ENCODE measurements at regions not wholly inside any gene's neighbourhood (a gene's known extent, or its start where the extent isn't known, plus 50 kb on each side); places are given as distances from the start of the nearest gene placed in this dataset.

GRCh38 chr6:139536751-139537617 lies 162.5 kb upstream of the CITED2 start:
- no peaks in the 10 kb centered on the region for H3K36me3 ChIP-seq (ENCODE audit: control insufficient read depth, insufficient read depth, low read length)
- FAIRE-seq (no peak), DNase-seq (ENCODE audit: low read depth) (no peak)
- H3K27me3 ChIP-seq (ENCODE audit: control insufficient read depth, insufficient read depth, low read length), result no peaks in the 10 kb centered on the region
- no peak for TF ChIP-seq CTCF (IDR thresholded peaks at IDR 0.05; ENCODE audit: insufficient read depth, low read length, severe bottlenecking)
- no peak overlapping the region for H3K4me3 ChIP-seq (ENCODE audit: low read depth, low read length)

- no peak for TF ChIP-seq CTCF (IDR thresholded peaks at IDR 0.05; ENCODE audit: insufficient read depth, low read length, severe bottlenecking)
- DNase-seq (ENCODE audit: low read depth), result no peak
- Histone ChIP-seq H3K4me3 (ENCODE audit: low read depth, low read length) (no peak overlapping the region), H3K36me3 (ENCODE audit: control insufficient read depth, insufficient read depth, low read length) (no peaks in the 10 kb centered on the region), H3K27me3 (ENCODE audit: control insufficient read depth, insufficient read depth, low read length) (no peaks in the 10 kb centered on the region)
- FAIRE-seq, result no peak
These were observed 160.1 kb upstream of the CITED2 start for GRCh38 chr6:139534472-139535115.

- Histone ChIP-seq H3K27me3 (ENCODE audit: control insufficient read depth, insufficient read depth, low read length) (no peaks in the 10 kb centered on the region), H3K4me3 (ENCODE audit: low read depth, low read length) (peak overlapping the region; percentile 7), H3K36me3 (ENCODE audit: control insufficient read depth, insufficient read depth, low read length) (no peaks in the 10 kb centered on the region)
- DNase-seq (ENCODE audit: low read depth) (peak; percentile 80), FAIRE-seq (no peak)
- no peak for TF ChIP-seq CTCF (IDR thresholded peaks at IDR 0.05; ENCODE audit: insufficient read depth, low read length, severe bottlenecking)
These were observed 159.4 kb upstream of the CITED2 start for GRCh38 chr6:139533573-139534471.

- no peak for TF ChIP-seq CTCF (IDR thresholded peaks at IDR 0.05; ENCODE audit: insufficient read depth, low read length, severe bottlenecking)
- H3K4me3 ChIP-seq (ENCODE audit: low read depth, low read length), result no peak overlapping the region
- FAIRE-seq, result no peak
These were observed 158.7 kb upstream of the CITED2 start for GRCh38 chr6:139533171-139533570.

GRCh38 chr6:139531148-139532115 lies 157.0 kb upstream of the CITED2 start:
- no peaks in the 10 kb centered on the region for H3K36me3 ChIP-seq (ENCODE audit: control insufficient read depth, insufficient read depth, low read length)
- DNase-seq (ENCODE audit: low read depth), result peak; percentile 21
- FAIRE-seq, result no peak
- no peak overlapping the region for H3K4me3 ChIP-seq (ENCODE audit: low read depth, low read length)
- no peaks in the 10 kb centered on the region for H3K27me3 ChIP-seq (ENCODE audit: control insufficient read depth, insufficient read depth, low read length)
- TF ChIP-seq CTCF (IDR thresholded peaks at IDR 0.05; ENCODE audit: insufficient read depth, low read length, severe bottlenecking), result no peak

More at GRCh38 chr6:139533171-139533570, 158.7 kb upstream of the CITED2 start:
- no peaks in the 10 kb centered on the region for H3K36me3 ChIP-seq (ENCODE audit: control insufficient read depth, insufficient read depth, low read length)
- no peak for DNase-seq (ENCODE audit: low read depth)
- no peaks in the 10 kb centered on the region for H3K27me3 ChIP-seq (ENCODE audit: control insufficient read depth, insufficient read depth, low read length)

Measured in bronchial epithelial cell (primary cell).